ENCODE measurements at regions not wholly inside any gene's neighbourhood (a gene's known extent, or its start where the extent isn't known, plus 50 kb on each side); places are given as distances from the start of the nearest gene placed in this dataset.
"Not testable (repeated sequence)": the region's sequence is repeated elsewhere in the genome, so short reads cannot be mapped to it uniquely, and the experiment has no call there.

DNA sequence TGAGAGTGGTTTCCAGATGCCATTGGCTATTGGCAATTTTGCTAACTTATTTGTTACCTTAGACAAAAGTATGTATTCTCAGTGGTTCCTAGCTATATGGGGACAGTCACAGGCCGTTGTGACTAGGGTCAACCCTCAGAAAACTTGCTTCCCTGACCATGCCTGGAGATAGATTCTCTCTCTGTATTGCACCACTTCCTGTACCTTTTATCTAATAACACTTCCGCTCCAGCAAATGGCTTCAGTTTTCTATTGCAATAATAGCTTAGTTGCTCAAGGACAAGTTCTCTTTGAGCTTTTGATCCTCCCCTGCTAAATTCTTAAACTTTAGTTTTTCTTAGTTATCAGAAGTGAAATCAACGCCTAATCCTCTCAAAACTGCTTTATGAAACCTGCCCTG lies 338.0 kb downstream of the RMST start:
- DNase-seq (ENCODE audit: low spot score) = no peak

DNA sequence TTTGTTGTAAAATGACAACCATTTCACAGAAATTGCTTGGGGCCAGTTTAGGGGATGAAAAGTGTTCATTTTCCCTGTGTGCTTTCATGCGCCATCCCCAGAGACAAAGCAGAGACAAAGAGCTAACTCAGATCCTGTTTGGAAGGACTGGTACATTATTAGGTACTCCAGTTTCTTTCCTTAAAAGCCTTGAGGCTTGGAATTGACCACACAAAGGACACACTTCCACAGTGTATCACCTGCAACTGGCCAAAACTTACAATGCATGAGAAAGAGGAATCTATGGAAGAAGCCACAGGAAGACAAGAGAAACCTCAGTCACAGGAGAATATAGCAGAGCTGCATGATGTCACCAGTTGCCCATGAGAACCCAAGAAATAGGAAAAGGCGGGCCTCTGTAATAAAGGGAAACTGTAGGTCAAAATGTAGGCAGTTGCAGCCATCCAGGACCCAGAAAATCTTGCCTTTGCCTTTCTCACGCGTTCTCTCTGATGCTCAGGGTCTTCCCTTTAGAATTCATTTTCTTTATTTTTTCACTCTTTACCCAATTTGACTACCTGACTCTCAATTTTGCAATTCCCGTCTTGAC lies 339.0 kb downstream of the RMST start:
- no peak for DNase-seq (ENCODE audit: low spot score)

DNA sequence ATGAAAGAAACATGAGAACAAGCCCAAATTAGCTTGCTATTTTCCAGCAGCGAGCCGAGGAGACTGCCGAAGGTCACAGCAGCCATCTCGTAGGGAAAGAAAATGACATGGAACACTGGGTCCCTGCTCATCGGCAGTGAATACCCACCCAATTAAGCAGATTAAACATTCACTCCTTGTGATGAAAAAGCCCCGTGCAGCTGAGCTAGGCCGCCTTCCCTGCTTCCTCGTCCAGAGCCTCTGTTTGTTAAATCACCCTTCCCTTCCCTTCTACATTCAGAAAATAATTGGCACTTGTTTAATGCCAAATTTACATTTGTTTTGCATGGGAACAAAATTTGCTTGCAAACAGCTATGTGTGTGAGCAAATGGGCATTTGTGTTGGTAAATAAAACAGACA lies 342.5 kb downstream of the RMST start:
- DNase-seq (ENCODE audit: low spot score) = no peak

DNA sequence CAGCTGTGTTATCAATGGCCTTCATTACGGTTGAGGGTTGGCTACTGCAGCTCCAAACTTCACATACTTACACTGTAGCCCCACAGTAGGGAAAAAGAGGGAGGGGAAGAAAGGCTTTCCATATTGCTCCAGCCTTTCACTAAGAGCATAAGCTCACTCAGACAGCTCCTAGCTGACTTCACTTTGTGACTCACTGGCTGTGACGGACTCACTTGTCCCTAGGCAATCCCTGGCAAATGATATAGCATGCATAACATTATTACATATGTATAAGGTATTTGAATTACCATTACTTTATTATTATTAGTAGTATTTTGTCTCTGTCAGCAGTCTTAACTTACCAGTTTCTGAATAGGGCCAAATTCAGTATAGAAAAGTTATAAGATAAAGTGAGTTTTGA lies 350.7 kb downstream of the RMST start:
- no peak for DNase-seq (ENCODE audit: low spot score)

DNA sequence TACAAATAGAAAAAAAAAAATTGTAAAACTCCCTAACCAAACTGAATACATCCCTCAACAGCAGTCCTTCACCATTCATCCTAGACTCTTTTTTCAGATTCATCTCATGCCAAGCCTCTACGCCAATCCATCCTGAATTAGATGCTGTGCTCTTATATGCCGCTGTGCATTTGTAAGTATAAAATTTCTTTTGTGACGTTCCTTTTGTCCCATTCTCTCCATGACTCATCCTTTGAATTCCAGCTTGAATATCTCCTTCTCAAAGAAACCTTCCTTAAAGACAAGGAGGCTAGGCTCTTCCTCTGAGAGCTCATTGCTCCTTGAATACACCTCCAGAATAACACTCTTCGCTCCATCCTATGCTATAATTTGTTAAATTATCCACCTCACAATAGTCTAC lies 359.2 kb downstream of the RMST start:
- no peak for DNase-seq (ENCODE audit: low spot score)

DNA sequence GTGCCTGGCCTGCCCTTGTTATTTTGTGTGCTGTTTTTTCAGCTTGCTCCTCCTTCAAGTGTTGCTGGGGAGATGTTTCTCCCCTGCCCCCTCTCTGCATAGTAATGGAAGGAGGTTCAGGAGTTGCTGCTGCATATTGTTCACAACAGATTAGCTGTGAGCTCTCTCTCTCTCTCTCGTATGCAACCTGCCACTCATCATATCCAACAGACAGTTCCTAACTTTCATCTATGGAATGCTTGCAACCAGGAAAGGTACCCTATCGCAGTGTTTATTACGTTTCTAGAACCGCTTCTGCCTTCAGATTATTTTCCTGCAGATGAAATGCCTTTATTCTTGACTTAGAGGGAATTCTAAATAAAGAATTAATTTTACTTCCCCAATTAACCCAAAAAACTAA lies 372.9 kb downstream of the RMST start:
- DNase-seq (ENCODE audit: low spot score) = no peak

DNA sequence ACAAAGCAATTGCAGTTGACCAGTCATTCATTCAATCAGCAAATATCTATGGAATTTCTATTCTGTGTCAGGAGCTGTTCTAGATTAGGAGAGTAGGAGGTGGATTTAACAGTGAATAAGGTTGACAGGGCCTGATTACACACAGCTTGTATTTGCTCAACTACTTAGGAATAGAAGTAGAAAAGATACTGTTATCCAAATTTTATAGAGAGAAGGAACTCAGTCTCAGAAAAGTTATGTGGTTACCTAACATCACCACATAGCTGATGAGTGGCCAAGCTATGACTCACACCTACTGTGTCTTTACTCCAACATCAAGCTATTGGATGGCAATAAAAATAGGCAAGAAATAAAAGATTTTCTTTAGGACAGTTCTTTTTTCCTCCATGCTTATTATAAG lies 374.8 kb downstream of the RMST start:
- no peak for DNase-seq (ENCODE audit: low spot score)

DNA sequence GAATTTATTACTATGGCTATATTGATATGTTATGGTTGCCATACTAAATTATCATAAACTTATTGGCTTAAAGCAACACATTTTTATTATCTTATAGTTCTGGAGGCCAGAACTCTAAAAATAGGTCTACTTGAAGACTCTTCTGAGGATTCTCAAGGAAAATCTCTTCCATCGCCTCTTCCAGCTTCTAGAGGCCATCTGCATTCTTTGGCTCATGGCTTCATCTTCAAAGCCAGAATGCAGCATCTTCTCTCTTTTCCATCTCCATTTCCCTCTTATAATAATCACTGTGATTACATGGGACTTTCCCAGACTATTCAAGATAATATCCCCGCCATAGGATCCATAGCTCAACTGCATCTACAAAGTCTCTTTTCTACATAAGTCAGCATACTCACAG lies 385.4 kb downstream of the RMST start:
- no peak for DNase-seq (ENCODE audit: low spot score)

DNA sequence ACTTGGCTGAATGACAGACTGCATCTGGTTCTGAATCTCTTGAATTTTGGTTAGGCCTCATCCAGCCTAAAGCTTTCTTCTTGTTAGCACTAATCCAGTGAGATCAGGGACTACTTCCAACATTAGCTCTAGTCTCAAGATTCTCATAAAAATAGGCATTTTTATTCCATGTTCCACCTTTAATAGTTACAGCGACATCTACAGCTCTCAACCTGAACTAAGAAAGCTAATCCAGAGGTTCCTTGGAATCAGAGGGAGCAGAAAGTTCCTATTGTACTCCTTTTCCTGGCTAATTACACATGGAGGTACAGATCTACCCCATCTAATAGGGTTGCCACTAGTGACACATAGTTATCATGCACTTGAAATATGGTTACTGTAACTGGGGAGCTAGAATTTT lies 391.9 kb downstream of the RMST start:
- no peak for DNase-seq (ENCODE audit: low spot score)

DNA sequence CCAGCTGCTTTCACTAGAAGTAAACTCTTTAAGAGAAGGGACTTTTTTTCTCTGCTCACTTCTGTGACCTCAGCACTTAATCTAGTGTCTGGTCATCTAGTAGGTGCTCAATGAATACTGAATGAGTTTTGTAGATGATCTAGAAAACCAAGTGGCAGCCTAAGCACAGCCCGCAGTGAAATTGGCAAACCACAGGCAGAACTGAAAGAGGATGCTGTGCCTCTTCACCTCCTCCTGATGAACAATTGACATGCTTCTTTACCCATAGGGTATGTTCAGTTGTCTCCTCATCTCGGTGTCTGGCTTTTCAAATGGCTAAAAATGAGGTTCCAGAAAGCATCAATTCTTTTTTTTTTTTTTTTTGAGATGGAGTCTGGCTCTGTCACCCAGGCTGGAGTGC lies 399.5 kb downstream of the RMST start:
- no peak for DNase-seq (ENCODE audit: low spot score)

DNA sequence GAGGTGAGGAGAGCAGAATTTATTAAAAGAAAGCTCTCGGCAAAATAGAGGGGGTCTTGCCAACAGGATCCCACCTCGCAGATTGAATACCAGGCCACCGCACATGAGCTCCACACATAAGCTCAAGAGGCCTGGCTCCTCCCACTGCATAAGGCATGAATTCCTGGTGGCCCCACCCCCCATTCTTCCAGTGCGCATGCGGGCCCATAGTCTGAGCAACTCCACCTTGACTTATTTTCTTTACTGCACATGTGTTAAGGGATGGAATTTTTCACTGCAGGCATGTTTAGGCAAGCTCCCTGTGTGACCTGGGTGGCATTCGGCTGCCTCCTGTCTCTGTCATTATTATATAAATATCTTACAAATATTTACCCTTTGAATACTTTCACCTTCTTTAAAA lies 412.5 kb downstream of the RMST start:
- no peak for DNase-seq (ENCODE audit: low spot score)

DNA sequence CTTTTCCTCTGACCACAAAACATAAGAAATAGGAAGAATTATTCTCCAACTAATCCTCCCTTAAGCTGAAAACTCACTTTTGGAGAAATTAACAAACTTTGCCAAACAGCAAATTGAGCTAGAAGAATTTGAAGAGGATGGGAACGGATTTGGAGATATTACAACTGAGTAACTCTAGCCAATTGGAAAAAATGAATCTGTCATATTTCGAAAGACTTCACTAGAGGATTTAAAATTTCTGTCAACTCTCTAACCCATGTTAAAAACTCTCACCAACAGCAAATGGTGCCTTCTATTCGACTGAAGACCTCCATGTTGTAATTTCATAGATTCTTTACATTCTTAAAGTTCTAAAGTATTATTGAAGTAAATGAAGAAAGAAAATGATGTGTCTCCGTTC lies 414.2 kb downstream of the RMST start:
- DNase-seq (ENCODE audit: low spot score) = no peak

DNA sequence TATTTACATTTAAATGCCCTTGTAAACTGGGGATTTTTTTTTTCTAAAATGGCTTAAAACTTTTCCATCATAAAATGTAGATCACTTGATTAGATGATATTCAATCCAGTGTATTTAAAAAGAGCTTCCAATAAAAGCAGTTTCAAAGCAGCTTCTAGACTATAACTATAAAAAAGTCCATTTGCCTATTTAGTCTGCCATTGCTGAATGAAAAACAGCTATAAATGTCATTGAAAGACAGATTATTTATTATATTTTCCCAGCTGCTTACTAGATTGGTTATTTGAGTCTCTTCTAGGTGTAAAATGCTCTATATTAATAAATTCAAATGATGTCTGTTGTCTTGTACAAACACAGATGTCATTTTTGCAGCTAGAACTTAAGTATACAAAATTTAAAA lies 414.8 kb downstream of the RMST start:
- no peak for DNase-seq (ENCODE audit: low spot score)

DNA sequence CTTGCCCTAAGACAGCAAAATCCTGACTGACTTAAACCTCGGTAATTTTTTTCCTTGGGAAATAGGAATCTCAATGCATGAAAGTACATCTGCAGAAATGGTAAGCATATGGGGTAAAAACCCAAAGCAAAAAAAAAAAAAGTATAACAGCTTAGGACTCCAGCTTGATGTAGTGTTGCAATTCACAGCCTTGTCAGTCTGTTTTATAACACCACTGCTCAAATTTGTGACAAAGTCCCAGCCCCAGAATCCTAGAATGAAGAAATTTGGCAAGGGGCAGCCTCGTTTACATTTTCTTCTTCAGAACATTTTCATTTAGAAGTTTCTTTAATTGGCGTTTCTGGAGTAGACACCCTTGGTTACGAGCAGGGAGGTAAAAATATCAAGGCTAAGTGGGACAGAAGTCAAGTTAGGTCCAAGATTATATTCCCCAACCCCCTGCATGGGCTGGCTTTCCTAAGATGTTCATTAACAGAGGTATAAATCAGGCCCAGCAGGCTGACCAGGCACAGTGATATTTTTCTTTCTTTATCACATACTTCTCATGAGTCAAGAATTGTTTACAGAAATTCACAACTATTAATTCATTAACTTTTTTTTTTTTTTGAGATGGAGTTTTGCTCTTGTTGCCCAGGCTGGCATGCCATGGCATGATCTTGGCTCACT lies 424.0 kb downstream of the RMST start:
- no peak for DNase-seq (ENCODE audit: low spot score)

DNA sequence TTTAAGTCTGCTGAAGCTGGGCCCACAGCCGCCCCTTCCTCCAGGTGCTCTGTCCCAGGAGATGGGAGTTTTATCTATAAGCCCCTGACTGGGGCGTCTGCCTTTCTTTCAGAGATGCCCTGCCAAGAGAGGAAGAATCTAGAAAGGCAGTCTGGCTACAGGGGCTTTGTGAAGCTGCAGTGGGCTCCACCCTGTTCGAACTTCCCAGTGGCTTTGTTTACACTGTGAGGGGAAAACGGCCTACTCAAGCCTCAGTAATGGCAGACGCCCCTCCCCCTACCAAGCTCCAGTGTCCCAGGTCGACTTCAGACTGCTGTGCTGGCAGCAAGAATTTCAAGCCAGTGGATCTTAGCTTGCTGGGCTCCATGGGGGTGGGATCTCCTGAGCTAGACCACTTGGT lies 435.3 kb downstream of the RMST start:
- not testable (repeated sequence) for DNase-seq (ENCODE audit: low spot score)

DNA sequence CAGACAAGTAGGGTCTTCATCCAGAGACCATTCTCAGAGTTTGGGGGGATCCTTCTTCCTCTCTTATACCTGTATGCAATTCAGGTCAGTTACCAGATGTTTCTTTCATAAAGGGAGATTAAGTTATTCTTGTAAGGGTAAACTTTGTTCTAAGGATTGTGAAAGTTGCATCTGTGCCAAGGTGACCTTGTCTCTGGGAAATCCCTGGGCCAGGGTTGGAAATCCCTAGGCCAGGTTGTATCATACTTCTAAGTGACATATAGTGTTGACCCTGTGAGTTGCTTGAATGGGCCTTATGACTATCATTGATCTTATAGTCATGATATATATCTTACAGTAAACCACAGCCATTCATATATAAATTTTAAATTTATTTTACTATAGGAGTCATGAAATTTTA lies 436.9 kb downstream of the RMST start:
- no peak for DNase-seq (ENCODE audit: low spot score)

DNA sequence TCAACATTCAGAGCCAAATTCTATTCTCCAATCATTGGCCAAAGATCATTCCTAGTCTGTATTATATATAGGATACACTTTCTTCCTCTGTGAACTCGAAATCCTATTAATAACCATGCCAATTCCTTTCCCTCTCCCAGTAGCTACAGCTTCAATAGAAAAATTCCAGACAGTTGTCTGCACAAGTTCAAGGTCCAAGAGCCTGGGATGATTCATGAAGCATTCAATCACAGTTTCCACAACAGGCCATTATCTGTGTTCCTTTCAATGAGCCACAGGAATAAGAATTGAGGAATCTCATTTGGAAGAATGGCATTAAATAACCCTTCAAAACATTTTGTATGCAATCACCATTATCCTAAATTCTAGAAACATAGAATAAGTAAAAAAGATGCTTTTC lies 437.4 kb downstream of the RMST start:
- no peak for DNase-seq (ENCODE audit: low spot score)

DNA sequence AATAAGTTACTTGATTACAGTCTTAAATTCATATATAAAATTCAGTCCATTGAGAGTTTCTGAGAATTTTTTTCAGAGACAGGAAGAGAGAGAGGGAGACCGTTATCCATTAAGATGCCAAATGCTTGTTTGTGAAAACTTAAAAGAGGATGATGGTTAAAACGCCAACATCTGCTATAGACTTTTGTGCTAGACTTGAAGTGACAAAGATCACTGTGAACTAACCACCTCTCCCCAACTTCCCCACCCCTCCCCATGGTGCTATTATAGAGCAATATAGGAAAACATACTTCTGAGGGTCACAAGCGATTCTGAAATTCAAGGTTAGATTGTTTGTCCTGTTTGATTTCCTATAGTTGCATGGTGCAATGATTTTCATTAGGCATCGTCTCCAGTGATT lies 440.8 kb downstream of the RMST start:
- DNase-seq (ENCODE audit: low spot score) = no peak

DNA sequence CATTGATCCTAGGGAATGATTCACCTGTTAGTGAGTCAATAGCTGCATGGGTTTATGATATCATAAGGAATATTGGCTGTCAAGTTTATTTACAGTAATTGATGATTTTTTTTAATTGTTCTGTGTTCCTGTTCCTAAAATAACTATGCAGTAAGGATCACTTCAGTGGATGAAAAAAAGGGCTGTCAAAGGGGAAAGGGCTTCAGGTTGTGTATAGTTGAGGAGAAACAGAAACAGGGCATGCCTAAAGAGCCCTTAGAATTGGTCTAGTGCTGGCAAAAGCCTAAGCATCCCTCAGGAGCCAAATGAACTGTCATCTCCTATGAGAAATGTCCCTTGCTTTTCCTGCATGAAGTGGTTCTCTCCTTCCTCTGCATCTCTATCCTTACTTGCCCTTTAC lies 444.9 kb downstream of the RMST start:
- DNase-seq (ENCODE audit: low spot score) = no peak

DNA sequence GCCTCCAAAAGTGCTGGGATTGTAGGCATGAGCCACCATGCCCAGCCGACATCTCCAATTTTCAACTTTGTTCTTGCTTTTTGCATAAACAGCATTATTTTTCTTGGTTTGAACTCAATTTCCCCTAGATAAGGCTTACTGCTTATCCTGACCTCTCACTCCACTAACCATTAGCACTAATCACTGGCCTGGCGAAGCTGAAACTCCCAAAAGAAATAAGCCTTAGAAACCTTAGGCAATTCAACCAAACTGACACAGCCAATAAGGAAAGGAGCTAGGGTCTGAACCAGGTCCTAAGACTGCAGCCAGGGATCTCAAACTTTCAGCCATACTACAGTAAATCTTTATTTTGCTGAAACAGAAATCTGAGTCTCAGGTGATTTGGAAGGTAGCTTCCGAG lies 448.0 kb downstream of the RMST start:
- no peak for DNase-seq (ENCODE audit: low spot score)

DNA sequence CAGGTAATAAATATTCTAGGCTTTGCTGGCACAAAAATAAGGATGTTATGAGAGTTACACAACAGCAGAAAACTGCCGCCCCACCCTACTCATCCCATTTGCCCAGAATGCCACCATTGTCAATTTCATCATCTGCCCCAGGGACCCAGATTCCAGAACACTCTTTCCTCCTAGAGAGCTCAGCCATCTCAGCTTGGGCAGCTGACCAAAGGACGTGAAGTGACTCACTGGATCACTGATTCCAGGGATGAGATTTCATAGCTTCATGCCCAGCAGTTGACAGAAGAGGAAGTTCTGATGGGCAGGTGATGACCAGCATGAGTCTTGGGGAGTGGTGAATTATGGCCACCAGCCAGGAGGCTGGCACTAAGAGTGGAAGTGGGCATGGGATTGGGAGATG lies 450.3 kb downstream of the RMST start:
- no peak for DNase-seq (ENCODE audit: low spot score)

DNA sequence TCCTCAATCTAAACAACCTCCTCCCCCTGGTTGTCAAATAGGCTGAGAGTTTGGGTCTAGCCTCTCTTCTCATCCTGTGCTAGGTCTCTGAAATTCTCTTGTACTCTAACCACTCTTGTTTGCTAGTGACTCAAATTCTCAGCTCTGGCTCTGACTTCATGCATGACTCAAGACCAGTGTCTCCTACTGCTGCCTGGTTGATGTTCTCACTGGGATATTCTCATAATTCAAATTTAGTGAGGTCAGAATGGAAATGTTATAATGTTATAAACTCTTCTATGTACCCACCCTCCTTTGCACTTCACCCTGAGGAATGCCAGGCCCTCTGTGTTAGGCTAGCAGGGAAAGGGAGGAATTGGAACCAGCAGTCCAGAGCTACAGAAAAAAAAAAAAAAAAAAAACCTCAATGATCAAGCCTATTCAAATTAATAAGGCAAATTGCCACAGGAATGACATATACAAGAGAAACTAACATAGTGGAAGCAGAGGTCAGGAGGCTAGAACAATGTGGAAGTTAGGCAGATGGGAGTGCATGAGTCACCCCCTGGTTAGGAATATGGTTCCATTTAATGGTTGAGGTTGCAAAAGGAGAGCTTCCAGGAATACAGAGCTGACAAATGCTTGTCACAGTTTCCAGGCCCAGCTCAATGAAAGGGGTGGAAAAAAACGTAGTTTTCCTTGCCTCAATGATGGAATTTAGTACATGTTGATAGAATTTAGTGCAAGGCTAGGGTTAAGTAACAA lies 459.5 kb downstream of the RMST start:
- no peak for DNase-seq (ENCODE audit: low spot score)

DNA sequence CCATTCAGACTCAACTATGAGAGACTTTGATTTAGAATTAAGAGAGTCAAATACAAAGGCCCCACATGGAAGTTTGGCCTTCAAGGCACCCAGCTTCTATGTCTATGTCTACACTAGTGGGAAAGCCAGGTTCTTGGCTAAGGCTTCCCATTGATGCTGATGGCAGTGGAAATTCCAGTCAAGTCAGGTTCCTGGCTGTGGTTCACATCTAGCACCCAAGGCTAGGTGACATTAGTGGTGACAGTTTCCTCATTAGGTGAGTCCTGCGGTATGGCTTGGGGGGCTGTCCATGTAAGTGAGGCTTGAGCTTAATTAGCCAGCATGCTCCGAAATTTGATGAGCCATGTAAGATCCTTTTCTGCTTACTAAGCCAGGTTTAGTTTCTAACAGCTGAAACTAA lies 460.9 kb downstream of the RMST start:
- no peak for DNase-seq (ENCODE audit: low spot score)

DNA sequence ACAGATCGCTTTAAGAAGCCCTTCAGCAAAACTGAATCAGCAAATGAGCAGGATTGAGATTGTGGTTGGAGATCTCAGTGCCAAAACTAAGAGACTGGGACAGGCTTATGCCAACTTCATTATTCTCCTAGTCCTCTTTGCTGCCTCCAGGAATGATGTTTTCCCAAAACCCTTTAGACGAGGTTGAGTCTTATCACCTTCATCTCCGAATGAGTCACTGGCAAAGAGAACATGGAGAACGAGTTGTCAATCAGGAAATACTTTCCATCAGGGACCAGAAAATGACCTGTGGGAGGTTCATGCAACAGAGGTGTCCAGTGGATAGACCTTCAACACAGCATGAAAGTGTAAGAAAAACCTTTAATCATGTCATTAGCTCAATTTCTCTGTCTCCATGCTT lies 461.5 kb downstream of the RMST start:
- no peak for DNase-seq (ENCODE audit: low spot score)
